Left hindlimb (tissue), 1 donor: ENCODE measurements at regions not wholly inside any gene's neighbourhood (a gene's known extent, or its start where the extent isn't known, plus 50 kb on each side); places are given as distances from the start of the nearest gene placed in this dataset.
"Not testable (repeated sequence)": the region's sequence is repeated elsewhere in the genome, so short reads cannot be mapped to it uniquely, and the experiment has no call there.

Experiments used
- DNase-seq: peaks from one replicate; pipeline ENCODE4 v3.0.0-alpha.2; 2018

DNA sequence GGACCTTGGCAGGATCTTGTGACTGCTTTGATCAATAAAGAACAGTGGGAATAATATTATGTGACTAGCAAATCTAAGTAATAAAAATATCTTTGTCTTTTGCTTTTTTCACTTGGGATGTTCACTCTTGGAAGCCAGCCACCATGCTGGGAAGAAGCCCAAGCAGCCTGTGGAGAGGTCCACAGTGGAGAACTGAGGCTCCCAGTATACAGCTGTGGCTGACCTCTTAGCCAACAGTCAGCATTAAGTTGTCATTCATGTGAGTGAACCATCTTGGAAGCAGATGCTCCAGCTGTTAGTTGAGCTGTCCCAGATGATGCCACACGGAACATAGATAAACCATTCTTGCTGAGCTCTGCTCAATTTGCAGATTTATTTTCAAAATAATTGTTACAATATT lies 160.0 kb downstream of the OSR1 start:
- peak; percentile 46 for DNase-seq

DNA sequence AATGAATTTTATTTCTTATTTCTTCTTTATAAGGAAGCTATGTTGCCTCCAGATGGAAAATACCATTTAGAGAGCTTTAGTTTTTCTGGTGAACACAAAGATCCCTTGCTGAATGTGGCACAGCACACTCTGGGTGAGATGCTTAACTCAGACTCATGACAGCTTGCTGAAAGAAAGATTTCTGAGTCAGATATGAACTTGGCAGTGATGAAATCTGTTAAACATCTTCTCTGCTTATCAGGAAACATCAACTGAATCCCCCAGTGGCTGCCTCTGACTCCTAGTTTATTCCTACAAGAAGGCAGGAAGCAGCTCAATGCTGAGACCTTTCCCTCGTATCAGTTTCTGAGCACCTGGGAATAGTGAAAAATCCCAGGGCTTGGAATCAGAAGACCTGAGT lies 162.8 kb downstream of the OSR1 start:
- no peak for DNase-seq

DNA sequence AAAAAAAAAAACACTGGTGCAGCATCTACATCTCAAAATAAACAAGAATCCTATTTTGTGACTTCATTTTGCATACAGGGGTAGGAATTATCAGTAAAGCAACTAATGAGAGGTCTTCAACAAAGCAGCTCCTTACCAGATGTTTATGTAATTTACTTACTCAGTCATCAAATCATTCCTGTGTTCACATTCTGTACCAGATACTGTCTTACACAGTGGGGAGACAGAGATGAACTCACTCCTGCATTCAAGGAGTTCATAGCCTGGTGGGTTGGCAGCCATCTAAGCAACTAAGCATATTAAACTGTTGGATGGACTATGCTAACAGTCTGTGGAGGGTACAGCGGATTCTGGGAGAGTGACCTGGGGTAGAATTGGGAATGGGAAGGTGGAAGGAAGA lies 169.0 kb downstream of the OSR1 start:
- DNase-seq = no peak

DNA sequence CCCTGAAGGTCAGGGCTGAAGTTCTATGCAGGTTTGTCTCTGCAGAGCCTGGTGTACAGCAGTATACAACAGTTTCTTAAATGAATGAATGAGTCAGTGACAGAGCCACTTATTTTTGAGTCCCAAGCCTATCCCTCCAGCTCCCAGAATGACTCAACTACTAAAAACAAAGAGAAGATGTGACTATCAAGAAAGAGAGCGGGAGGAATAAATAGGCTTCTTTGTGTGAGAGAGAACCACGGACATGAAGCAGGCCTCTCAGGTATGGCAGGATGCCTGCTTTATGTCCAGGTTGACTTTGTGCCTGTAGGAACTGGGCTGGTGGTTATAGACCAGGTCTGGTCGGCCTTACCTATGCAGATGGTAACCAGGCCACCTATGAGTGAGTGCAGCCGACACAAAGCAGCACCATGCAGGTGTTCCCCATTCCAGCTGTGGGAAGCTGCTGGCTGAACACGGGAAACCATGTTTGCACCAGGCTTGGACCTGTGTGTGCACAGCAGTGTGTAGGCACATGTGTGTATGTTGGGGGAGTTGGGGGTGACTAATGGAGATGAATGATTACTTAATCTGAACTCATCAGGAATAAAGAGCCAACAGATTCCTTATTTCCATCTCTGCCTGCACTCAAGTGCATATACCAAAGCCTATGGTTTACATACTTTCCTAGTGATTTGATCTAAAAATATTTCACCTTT lies 171.0 kb downstream of the OSR1 start:
- no peak for DNase-seq

DNA sequence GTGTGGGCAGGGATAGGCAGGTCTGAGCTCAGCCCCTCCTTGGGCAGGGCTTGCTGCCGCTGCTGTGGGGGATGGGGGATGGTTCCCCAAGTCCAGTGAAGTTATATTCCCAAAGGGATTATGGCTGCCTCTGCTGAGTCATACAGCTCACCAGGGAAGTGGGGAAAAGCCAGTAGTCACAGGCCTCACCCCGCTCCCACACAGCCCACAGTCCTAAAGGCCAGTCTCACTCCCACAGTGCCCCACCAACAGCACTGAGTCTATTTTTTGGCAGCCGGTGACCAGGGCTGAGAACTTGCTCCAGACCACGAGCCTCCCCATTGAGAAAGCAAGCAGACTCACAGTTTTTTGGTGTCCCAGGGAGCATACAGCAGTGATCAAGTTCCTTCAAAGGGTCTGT lies 173.3 kb downstream of the OSR1 start:
- no peak for DNase-seq

- DNase-seq = no peak
Observed at GRCh38 chr2:19178175-19178574, 180.2 kb downstream of the OSR1 start.

GRCh38 chr2:19176977-19177376 lies 181.4 kb downstream of the OSR1 start:
- DNase-seq = no peak

DNA sequence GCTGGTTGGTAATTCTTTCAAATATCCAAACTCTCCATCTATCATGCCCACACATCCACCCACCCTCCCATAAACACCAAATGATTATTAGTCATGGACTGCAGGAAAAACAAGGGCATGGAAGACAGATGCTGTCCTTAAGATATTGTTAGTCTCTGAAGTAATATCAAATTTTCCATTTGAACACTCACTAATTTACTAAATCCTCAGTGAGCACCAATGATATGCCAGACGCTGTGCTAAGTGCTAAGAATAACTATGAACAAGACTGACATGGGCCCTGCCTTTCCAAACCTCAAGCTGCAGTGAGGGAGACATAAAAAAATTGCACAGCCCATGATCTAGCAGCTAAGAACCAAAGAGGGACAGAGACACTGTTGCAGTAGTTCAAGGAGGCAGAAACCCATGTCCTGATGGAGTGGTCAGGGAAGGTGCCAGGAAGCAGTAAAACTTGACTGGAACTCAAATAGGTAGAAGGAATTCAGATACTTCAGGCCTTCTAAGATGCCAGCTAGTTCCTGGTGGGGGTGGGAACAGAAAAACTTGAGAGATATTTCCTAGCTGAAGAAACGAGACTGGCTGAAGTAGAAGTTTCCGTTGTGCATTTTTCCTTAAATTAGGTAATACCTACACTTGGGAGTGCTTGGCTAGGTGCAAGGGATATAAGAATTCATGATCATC lies 182.1 kb downstream of the OSR1 start:
- no peak for DNase-seq

GRCh38 chr2:19174176-19174575 lies 184.2 kb downstream of the OSR1 start:
- no peak for DNase-seq

GRCh38 chr2:19171409-19171808 lies 187.0 kb downstream of the OSR1 start:
- DNase-seq = no peak

DNA sequence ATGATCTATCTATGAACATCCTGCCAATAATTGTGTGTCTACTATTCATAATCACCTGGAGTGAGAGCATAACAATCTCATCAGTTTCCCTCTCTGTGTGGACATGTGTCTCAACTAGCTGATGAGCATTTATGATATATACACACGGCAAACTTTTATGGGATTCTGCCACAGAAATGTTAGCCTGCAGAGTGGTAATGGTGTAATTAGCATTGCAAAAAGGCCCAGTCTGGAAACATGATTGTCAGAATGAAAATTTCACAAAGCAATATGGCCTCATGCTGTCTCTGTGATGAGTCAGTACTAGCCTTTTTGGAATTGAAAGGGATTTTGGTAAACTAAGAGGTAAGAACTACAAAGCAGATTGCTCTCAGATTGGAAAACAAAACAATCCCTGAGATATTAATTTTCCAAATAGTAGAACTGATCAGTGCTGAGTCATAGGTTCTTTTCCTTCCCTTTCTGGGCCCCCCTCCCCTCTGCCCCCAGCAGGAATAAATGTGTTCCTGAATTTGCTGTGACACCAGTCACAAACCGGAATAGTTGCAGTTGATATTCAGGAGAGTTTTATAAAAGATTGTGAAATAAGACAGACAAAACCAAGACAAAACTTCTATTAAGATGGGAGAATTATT lies 189.2 kb downstream of the OSR1 start:
- DNase-seq = no peak

- DNase-seq = not testable (repeated sequence)
Observed at GRCh38 chr2:19164099-19164498, 194.3 kb downstream of the OSR1 start.

GRCh38 chr2:19158896-19159295 lies 199.5 kb downstream of the OSR1 start:
- no peak for DNase-seq

DNA sequence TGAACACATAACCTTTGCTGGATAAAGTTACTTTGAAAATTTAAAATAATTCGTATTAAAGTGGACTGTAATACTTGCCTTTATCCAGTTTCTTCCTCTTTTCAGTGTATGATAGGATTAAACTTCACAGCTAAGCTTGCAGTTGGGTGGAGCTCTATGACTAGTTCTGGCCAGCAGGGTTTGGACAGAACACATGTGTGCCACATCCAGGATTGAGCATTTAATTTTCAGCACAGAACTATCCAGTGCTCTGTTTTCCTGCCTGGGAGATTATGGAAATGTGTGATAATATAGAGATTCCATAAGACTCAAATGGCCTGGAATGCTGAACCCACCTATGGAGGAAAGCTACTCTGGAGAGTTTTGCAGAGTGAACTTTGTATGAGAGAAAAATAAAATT lies 200.2 kb downstream of the OSR1 start:
- DNase-seq = no peak

DNA sequence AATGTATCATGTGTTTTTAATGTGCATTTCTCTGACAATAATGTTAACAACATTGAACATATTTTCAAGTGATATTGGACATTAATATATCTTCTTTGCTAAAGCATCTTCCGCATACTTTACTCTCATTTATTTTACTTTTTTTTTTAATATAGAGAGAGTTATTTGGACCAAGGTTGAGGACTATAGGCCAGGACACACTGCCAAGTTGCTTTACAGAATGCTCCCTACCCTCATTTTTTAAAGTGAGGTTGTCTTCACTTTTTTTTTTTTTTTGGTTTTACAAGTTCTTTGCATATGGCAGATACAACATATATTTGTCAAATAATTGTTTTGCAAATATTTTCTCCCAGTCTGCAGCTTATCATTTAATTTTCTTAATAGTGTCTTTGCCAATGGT lies 201.8 kb downstream of the OSR1 start:
- no peak for DNase-seq

- DNase-seq = no peak
Observed at GRCh38 chr2:19150726-19151125, 207.7 kb downstream of the OSR1 start.

GRCh38 chr2:19146867-19147266 lies 211.6 kb downstream of the OSR1 start:
- DNase-seq = no peak

DNA sequence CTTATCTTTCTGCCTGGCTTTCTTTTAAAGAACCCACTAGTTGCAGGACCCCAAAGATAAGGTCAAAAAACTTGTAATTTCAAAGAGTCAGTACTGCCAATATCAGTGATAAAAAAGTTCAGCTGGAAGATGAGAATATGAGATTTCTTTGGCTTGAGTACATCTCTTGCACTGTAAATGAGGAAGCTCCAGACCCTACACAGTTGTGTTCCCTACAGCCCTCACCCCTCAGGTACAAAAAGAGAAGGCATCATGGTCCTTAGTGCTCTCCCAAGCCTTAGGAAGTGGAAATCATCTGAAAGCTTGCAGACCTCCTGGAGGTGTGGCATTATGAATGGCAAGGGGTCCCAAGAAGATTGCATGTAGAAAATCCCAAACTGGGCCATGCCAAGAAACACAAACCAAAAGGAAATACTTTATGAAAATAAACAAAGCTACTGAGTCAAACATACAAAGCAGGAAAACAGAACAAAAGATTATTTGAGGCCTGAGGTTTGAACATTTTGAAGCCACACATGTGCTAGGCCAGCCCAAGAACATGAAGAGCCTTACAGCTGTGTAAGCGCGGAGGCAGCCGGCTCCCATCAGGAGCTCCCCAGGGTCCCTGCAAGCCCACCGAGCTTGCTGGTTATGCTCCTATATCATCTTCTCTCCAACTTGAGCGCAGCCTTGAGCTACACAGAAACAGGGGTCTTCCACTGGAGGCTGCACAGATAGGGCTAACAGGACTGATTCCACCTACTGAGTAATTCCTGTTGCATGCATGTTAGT lies 217.0 kb downstream of the OSR1 start:
- DNase-seq = no peak

GRCh38 chr2:19140463-19141208 lies 217.8 kb downstream of the OSR1 start:
- no peak for DNase-seq

- DNase-seq = no peak
Observed at GRCh38 chr2:19139386-19139785, 219.0 kb downstream of the OSR1 start.

DNA sequence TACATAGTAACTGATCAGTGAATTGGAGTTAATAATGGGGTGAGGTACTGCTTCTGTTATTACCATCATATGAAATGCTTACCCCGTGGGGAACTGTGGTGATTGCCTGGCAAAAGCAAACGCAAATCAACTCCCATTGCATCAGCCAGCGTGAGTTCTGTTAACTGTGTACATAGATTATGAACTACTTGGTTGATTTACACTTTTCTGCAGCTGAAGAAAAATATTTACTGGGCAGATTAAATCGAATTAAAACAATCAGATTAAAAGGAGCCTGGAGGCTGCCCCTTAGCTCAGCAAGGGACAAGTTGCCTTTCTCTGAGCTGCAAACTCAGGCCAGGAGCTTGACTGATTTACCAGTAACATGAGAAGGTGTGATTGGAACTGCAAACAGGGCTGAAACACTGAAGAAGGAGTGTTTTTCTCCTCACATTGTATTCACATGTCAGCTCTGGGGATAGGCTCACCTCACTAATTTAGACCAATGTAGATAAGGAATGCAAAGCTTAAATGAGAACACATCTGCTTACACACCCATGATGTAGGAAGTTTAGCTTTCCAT lies 220.1 kb downstream of the OSR1 start:
- no peak for DNase-seq

DNA sequence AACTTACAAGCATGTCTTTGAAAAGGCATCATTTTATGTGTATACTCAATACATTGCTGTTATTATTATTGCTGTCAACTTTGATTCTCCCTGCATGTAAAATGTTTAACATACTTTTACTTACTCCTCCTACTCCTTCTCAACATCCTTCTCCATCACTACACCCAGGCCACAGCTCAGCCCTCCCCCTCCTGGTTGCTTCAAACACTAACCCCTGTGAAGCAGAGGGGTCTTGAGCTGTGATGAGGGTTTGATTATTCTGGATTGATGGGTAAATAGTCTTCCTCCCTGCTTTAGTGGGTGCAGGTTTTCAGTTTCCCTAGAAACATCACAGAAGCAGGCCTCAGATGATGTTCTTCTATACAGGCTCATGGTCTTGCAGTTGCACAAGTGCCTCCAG lies 221.0 kb downstream of the OSR1 start:
- no peak for DNase-seq

DNA sequence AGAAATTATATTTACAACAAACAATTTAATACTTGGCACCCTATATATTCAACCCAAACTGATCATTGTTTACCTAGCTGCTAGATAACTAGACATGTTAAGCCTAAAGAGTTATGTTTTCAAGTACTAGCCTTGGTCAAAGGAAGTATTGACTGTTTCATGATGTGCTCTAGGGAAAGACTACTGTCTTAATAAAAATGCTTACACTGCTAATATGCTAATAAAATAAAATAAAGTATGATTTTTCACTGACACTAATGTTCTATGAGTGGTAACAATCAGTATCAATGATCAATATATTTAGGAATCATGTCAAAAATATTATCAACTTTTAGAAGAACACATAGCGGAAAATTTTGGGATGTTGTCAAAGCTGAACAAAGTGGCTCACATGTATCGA lies 225.5 kb downstream of the OSR1 start:
- no peak for DNase-seq
